Liver (tissue), 3 donors: ENCODE measurements at regions not wholly inside any gene's neighbourhood (a gene's known extent, or its start where the extent isn't known, plus 50 kb on each side); places are given as distances from the start of the nearest gene placed in this dataset.

Source experiments
- ATF3 ChIP-seq: IDR thresholded peaks from 2 replicates; pipeline ENCODE4 v1.6.1; 2016; ENCODE audit warnings: antibody characterized with exemption
- CTCF ChIP-seq: fragments of 150-350 bp; IDR thresholded peaks from 2 replicates; pipeline ENCODE4 v1.5.1; 2017; ENCODE audit warnings: improper control_type of control experiment, low read depth, low read length; ENCODE audit not compliant: missing input control
- FOXA1 ChIP-seq: IDR thresholded peaks from 2 replicates; pipeline ENCODE4 v1.6.1; 2016; ENCODE audit warnings: antibody characterized with exemption
- GABPA ChIP-seq, 2 donors: IDR thresholded peaks in 1 of 2; conservative IDR thresholded peaks in 1 of 2; 2 replicates each; pipeline ENCODE4 v1.6.1; 2016; ENCODE audit warnings: antibody characterized with exemption in 2 of 2, mild to moderate bottlenecking in 1 of 2, moderate library complexity in 1 of 2
- JUND ChIP-seq, 2 donors: IDR thresholded peaks; 2 replicates each; pipeline ENCODE4 v1.6.1; 2016; ENCODE audit warnings: antibody characterized with exemption in 2 of 2
- MAX ChIP-seq: IDR thresholded peaks from 2 replicates; pipeline ENCODE4 v1.6.1; 2016; ENCODE audit warnings: antibody characterized with exemption
- RAD21 ChIP-seq, 2 donors: IDR thresholded peaks; 2 replicates each; pipeline ENCODE4 v1.6.1; 2016; ENCODE audit warnings: antibody characterized with exemption in 2 of 2, mild to moderate bottlenecking in 2 of 2
- REST ChIP-seq: IDR thresholded peaks from 2 replicates; pipeline ENCODE4 v1.6.1; 2016; ENCODE audit warnings: antibody characterized with exemption, mild to moderate bottlenecking
- SP1 ChIP-seq: IDR thresholded peaks from 2 replicates; pipeline ENCODE4 v1.6.1; 2018; ENCODE audit warnings: antibody characterized with exemption, mild to moderate bottlenecking
- TAF1 ChIP-seq: conservative IDR thresholded peaks from 2 replicates; pipeline ENCODE4 v1.6.1; 2016; ENCODE audit warnings: antibody characterized with exemption, mild to moderate bottlenecking
- ZBTB33 ChIP-seq: IDR thresholded peaks from 2 replicates; pipeline ENCODE4 v1.6.1; 2016; ENCODE audit warnings: antibody characterized with exemption
- donor health status: healthy.
- donor health status: healthy.

- TF ChIP-seq JUND (IDR thresholded peaks at IDR 0.05), result no peak
- no peak for TF ChIP-seq MAX
- no peak for TF ChIP-seq CTCF
- no peak for TF ChIP-seq REST
- no peak for TF ChIP-seq ATF3
- no peak for TF ChIP-seq ZBTB33
- TF ChIP-seq SP1, result no peak
- no peak for TF ChIP-seq RAD21 (IDR thresholded peaks at IDR 0.05)
- no peak for TF ChIP-seq TAF1
- no peak for TF ChIP-seq FOXA1
- TF ChIP-seq GABPA (IDR thresholded peaks at IDR 0.05 in 1 of 2, conservative IDR thresholded peaks at IDR 0.05 in 1 of 2), result no peak
Measured at GRCh38 chr10:44743535-44743934, 167.6 kb upstream of the TMEM72 start.
